ENCODE measurements at regions not wholly inside any gene's neighbourhood (a gene's known extent, or its start where the extent isn't known, plus 50 kb on each side); places are given as distances from the start of the nearest gene placed in this dataset.

- Histone ChIP-seq H3K14ac (ENCODE audit: low read length) (no peak overlapping the region), H3K79me2 (ENCODE audit: control insufficient read depth, insufficient read depth, low read length, poor library complexity) (no peaks in the 10 kb centered on the region), H2AK5ac (ENCODE audit: low read length) (no peak overlapping the region), H2BK12ac (ENCODE audit: low read length) (no peak overlapping the region), H4K8ac (ENCODE audit: low read depth, low read length) (no peak overlapping the region), H3K4me1 (ENCODE audit: control insufficient read depth in 1 of 2, insufficient read depth in 2 of 2, low read length in 2 of 2) (peaks cover 0 to 9% of the 10 kb centered on the region in 2 experiments), H3K4me2 (ENCODE audit: low read length) (no peak overlapping the region), H3K4ac (ENCODE audit: low read depth, low read length) (no peak overlapping the region), H2BK120ac (ENCODE audit: insufficient read depth, low read length, poor library complexity) (no peak overlapping the region), H3K36me3 (ENCODE audit: control insufficient read depth in 1 of 2, insufficient read depth in 2 of 2, low read length in 2 of 2) (no peaks in the 10 kb centered on the region), H3K23ac (ENCODE audit: low read length) (no peak overlapping the region), H3K4me3 (ENCODE audit: low read depth, low read length) (no peak overlapping the region), H3K27me3 (ENCODE audit: insufficient read depth, low read length) (no peaks in the 10 kb centered on the region), H3K18ac (ENCODE audit: low read length) (no peak overlapping the region), H3K9me3 (ENCODE audit: insufficient read depth, low read depth, low read length) (no peaks in the 10 kb centered on the region), H3K27ac (ENCODE audit: low read depth, low read length) (no peak overlapping the region), H2AFZ (ENCODE audit: insufficient read depth, low read length, poor library complexity) (no peak overlapping the region), H3K9ac (ENCODE audit: low read length) (no peak overlapping the region), H4K91ac (ENCODE audit: low read depth, low read length) (no peak overlapping the region), H3K79me1 (ENCODE audit: low read length) (no peaks in the 10 kb centered on the region), H4K12ac (ENCODE audit: low read depth, low read length) (no peak overlapping the region), H2BK5ac (ENCODE audit: low read depth, low read length, poor library complexity) (no peak overlapping the region)
- no peak for DNase-seq
- WGBS (ENCODE audit: extremely low coverage, insufficient coverage, insufficient read length): no CpG with 5 or more reads among the region's 5 CpGs
Observed at GRCh38 chrX:68982476-68982875, 153.7 kb downstream of the EFNB1 start.

GRCh38 chrX:68980906-68981616 is 152.2 kb downstream of the EFNB1 start:
- Histone ChIP-seq H2BK12ac (ENCODE audit: low read length) (no peak overlapping the region), H3K9ac (ENCODE audit: low read length) (no peak overlapping the region), H4K8ac (ENCODE audit: low read depth, low read length) (no peak overlapping the region), H3K27me3 (ENCODE audit: insufficient read depth, low read length) (no peaks in the 10 kb centered on the region), H3K4ac (ENCODE audit: low read depth, low read length) (no peak overlapping the region), H3K14ac (ENCODE audit: low read length) (no peak overlapping the region), H2AK5ac (ENCODE audit: low read length) (no peak overlapping the region), H3K27ac (ENCODE audit: low read depth, low read length) (no peak overlapping the region), H3K4me2 (ENCODE audit: low read length) (no peak overlapping the region), H3K23ac (ENCODE audit: low read length) (no peak overlapping the region), H2BK5ac (ENCODE audit: low read depth, low read length, poor library complexity) (no peak overlapping the region), H3K79me1 (ENCODE audit: low read length) (no peaks in the 10 kb centered on the region), H3K4me3 (ENCODE audit: low read depth, low read length) (no peak overlapping the region), H2BK120ac (ENCODE audit: insufficient read depth, low read length, poor library complexity) (no peak overlapping the region), H3K9me3 (ENCODE audit: insufficient read depth, low read depth, low read length) (no peaks in the 10 kb centered on the region), H3K4me1 (ENCODE audit: control insufficient read depth in 1 of 2, insufficient read depth in 2 of 2, low read length in 2 of 2) (peaks cover 0 to 9% of the 10 kb centered on the region in 2 experiments), H4K12ac (ENCODE audit: low read depth, low read length) (no peak overlapping the region), H3K36me3 (ENCODE audit: control insufficient read depth in 1 of 2, insufficient read depth in 2 of 2, low read length in 2 of 2) (no peaks in the 10 kb centered on the region), H4K91ac (ENCODE audit: low read depth, low read length) (no peak overlapping the region), H2AFZ (ENCODE audit: insufficient read depth, low read length, poor library complexity) (no peak overlapping the region), H3K18ac (ENCODE audit: low read length) (no peak overlapping the region), H3K79me2 (ENCODE audit: control insufficient read depth, insufficient read depth, low read length, poor library complexity) (no peaks in the 10 kb centered on the region)
- DNase-seq: no peak
- WGBS (ENCODE audit: extremely low coverage, insufficient coverage, insufficient read length): no CpG with 5 or more reads among the region's 9 CpGs

- no CpG with 5 or more reads among the region's 1 CpG for WGBS (ENCODE audit: extremely low coverage, insufficient coverage, insufficient read length)
- Histone ChIP-seq H3K9ac (ENCODE audit: low read length) (no peak overlapping the region), H3K23ac (ENCODE audit: low read length) (no peak overlapping the region), H2BK5ac (ENCODE audit: low read depth, low read length, poor library complexity) (no peak overlapping the region), H3K27ac (ENCODE audit: low read depth, low read length) (no peak overlapping the region), H3K36me3 (ENCODE audit: control insufficient read depth in 1 of 2, insufficient read depth in 2 of 2, low read length in 2 of 2) (no peaks in the 10 kb centered on the region), H3K4me1 (ENCODE audit: control insufficient read depth in 1 of 2, insufficient read depth in 2 of 2, low read length in 2 of 2) (peaks cover 0 to 3% of the 10 kb centered on the region in 2 experiments), H3K4ac (ENCODE audit: low read depth, low read length) (no peak overlapping the region), H3K9me3 (ENCODE audit: insufficient read depth, low read depth, low read length) (no peaks in the 10 kb centered on the region), H4K8ac (ENCODE audit: low read depth, low read length) (no peak overlapping the region), H3K79me1 (ENCODE audit: low read length) (no peaks in the 10 kb centered on the region), H2AK5ac (ENCODE audit: low read length) (no peak overlapping the region), H3K4me2 (ENCODE audit: low read length) (no peak overlapping the region), H2AFZ (ENCODE audit: insufficient read depth, low read length, poor library complexity) (no peak overlapping the region), H2BK120ac (ENCODE audit: insufficient read depth, low read length, poor library complexity) (no peak overlapping the region), H3K27me3 (ENCODE audit: insufficient read depth, low read length) (no peaks in the 10 kb centered on the region), H4K91ac (ENCODE audit: low read depth, low read length) (no peak overlapping the region), H3K14ac (ENCODE audit: low read length) (no peak overlapping the region), H3K18ac (ENCODE audit: low read length) (no peak overlapping the region), H3K79me2 (ENCODE audit: control insufficient read depth, insufficient read depth, low read length, poor library complexity) (no peaks in the 10 kb centered on the region), H4K12ac (ENCODE audit: low read depth, low read length) (no peak overlapping the region), H2BK12ac (ENCODE audit: low read length) (no peak overlapping the region), H3K4me3 (ENCODE audit: low read depth, low read length) (no peak overlapping the region)
- DNase-seq: no peak
Observed at GRCh38 chrX:68978655-68979054, 149.8 kb downstream of the EFNB1 start.

GRCh38 chrX:68978255-68978654 is 149.4 kb downstream of the EFNB1 start:
- Histone ChIP-seq H3K9ac (ENCODE audit: low read length) (no peak overlapping the region), H3K4ac (ENCODE audit: low read depth, low read length) (no peak overlapping the region), H3K79me2 (ENCODE audit: control insufficient read depth, insufficient read depth, low read length, poor library complexity) (no peaks in the 10 kb centered on the region), H3K36me3 (ENCODE audit: control insufficient read depth in 1 of 2, insufficient read depth in 2 of 2, low read length in 2 of 2) (no peaks in the 10 kb centered on the region), H3K79me1 (ENCODE audit: low read length) (no peaks in the 10 kb centered on the region), H3K4me1 (ENCODE audit: control insufficient read depth in 1 of 2, insufficient read depth in 2 of 2, low read length in 2 of 2) (peaks cover 0 to 3% of the 10 kb centered on the region in 2 experiments), H3K27me3 (ENCODE audit: insufficient read depth, low read length) (no peaks in the 10 kb centered on the region), H3K27ac (ENCODE audit: low read depth, low read length) (no peak overlapping the region), H4K91ac (ENCODE audit: low read depth, low read length) (no peak overlapping the region), H2BK12ac (ENCODE audit: low read length) (no peak overlapping the region), H3K9me3 (ENCODE audit: insufficient read depth, low read depth, low read length) (no peaks in the 10 kb centered on the region), H3K4me3 (ENCODE audit: low read depth, low read length) (no peak overlapping the region), H3K23ac (ENCODE audit: low read length) (no peak overlapping the region), H4K8ac (ENCODE audit: low read depth, low read length) (no peak overlapping the region), H2BK120ac (ENCODE audit: insufficient read depth, low read length, poor library complexity) (no peak overlapping the region), H2AFZ (ENCODE audit: insufficient read depth, low read length, poor library complexity) (no peak overlapping the region), H2AK5ac (ENCODE audit: low read length) (no peak overlapping the region), H3K18ac (ENCODE audit: low read length) (no peak overlapping the region), H3K14ac (ENCODE audit: low read length) (no peak overlapping the region), H2BK5ac (ENCODE audit: low read depth, low read length, poor library complexity) (no peak overlapping the region), H4K12ac (ENCODE audit: low read depth, low read length) (no peak overlapping the region), H3K4me2 (ENCODE audit: low read length) (no peak overlapping the region)
- no CpG with 5 or more reads among the region's 7 CpGs for WGBS (ENCODE audit: extremely low coverage, insufficient coverage, insufficient read length)
- no peak for DNase-seq
